B cell (primary cell): ENCODE measurements at regions not wholly inside any gene's neighbourhood (a gene's known extent, or its start where the extent isn't known, plus 50 kb on each side); places are given as distances from the start of the nearest gene placed in this dataset.

Source experiments
- ATAC-seq: fragments of 200-7000 bp; cut with Tn5 transposase; one replicate; pipeline ENCODE4 v1.10.0; 2021; ENCODE audit warnings: low read depth, mild to moderate bottlenecking, moderate number of reproducible peaks, moderate library complexity
- CTCF ChIA-PET: fragments of 350-600 bp; sonication (Branson Sonifier 250); formaldehyde crosslinking; loops from one replicate; lab custom pipeline; 2021; ENCODE audit warnings: antibody characterized with exemption, inconsistent platforms; lab: Charles Lee
- POLR2A ChIA-PET: fragments of 350-600 bp; sonication (Branson Sonifier 250); formaldehyde crosslinking; loops from one replicate; lab custom pipeline; 2021; ENCODE audit warnings: antibody characterized with exemption; lab: Charles Lee
- DNase-seq: peaks from one replicate; pipeline ENCODE4 v3.0.0; 2013
- H2AFZ ChIP-seq: 2 replicates; pipeline ENCODE4 v1.6.1; 2012; ENCODE audit warnings: mild to moderate bottlenecking, low read depth, low read length; ENCODE audit not compliant: insufficient read depth, poor library complexity, severe bottlenecking
- H3K27ac ChIP-seq, 2 donors: 1 replicate in 1 of 2; 2 replicates in 1 of 2; pipeline ENCODE4 v1.5.1; 2012 to 2013; ENCODE audit warnings: low read length in 2 of 2, mild to moderate bottlenecking in 2 of 2, moderate library complexity in 1 of 2
- H3K27me3 ChIP-seq, 4 experiments: fragments of 200-600 bp in 1 of 4; sonication (generic) in 1 of 4; replicated peaks in 1 of 4; 1 replicate in 2 of 4; 2 replicates in 2 of 4; pipeline versions ENCODE4 v1.6.1 to v1.7.0; 2013 to 2016; ENCODE audit warnings: low read length in 3 of 4, mild to moderate bottlenecking in 2 of 4, mixed read lengths in 1 of 4, moderate library complexity in 1 of 4; ENCODE audit not compliant: insufficient read depth in 4 of 4, control insufficient read depth in 3 of 4; ENCODE audit errors: control extremely low read depth in 1 of 4
- H3K36me3 ChIP-seq, 2 experiments: replicated peaks in 1 of 2; 1 replicate in 1 of 2; 2 replicates in 1 of 2; pipeline versions ENCODE4 v1.6.1 to v1.7.1; 2013; ENCODE audit warnings: low read length in 1 of 2; ENCODE audit not compliant: insufficient read depth in 2 of 2, control insufficient read depth in 1 of 2; ENCODE audit errors: control extremely low read depth in 1 of 2, extremely low read depth in 1 of 2
- H3K4me1 ChIP-seq, 2 donors: fragments of 200-600 bp in 1 of 2; sonication (generic) in 1 of 2; 1 replicate in 1 of 2; 2 replicates in 1 of 2; pipeline versions ENCODE4 v1.5.1 to v1.6.1; 2013 to 2017; ENCODE audit warnings: low read length in 2 of 2; ENCODE audit not compliant: control insufficient read depth in 2 of 2, insufficient read depth in 2 of 2
- H3K4me2 ChIP-seq: replicated peaks from 2 replicates; pipeline ENCODE3; 2012; ENCODE audit warnings: mild to moderate bottlenecking, low read depth, low read length; ENCODE audit not compliant: poor library complexity, severe bottlenecking
- H3K4me3 ChIP-seq, 5 experiments: fragments of 200-600 bp in 1 of 5; sonication (generic) in 1 of 5; 1 replicate in 3 of 5; 2 replicates in 2 of 5; pipeline versions ENCODE4 v1.5.1 to v1.7.0; 2011 to 2016; ENCODE audit warnings: low read length in 4 of 5, mild to moderate bottlenecking in 4 of 5, low read depth in 2 of 5, control low read depth in 1 of 5, moderate library complexity in 1 of 5; ENCODE audit not compliant: insufficient read depth in 1 of 5; ENCODE audit errors: control extremely low read depth in 1 of 5, extremely low read depth in 1 of 5
- H3K79me2 ChIP-seq: fragments of 200-600 bp; sonication (generic); one replicate; pipeline ENCODE4 v1.6.0; 2016; ENCODE audit warnings: low read length; ENCODE audit not compliant: control insufficient read depth, insufficient read depth
- H3K9ac ChIP-seq: fragments of 200-600 bp; sonication (generic); 2 replicates; pipeline ENCODE4 v1.6.1; 2017; ENCODE audit warnings: mild to moderate bottlenecking, low read length, moderate library complexity
- H3K9me3 ChIP-seq, 3 donors: one replicate each; pipeline versions ENCODE4 v1.6.1 to v1.7.1; 2013; ENCODE audit warnings: low read length in 2 of 3; ENCODE audit not compliant: control insufficient read depth in 2 of 3, insufficient read depth in 1 of 3; ENCODE audit errors: control extremely low read depth in 1 of 3
- H4K20me1 ChIP-seq: 2 replicates; pipeline ENCODE4 v1.6.0; 2012; ENCODE audit warnings: mild to moderate bottlenecking, low read length; ENCODE audit not compliant: insufficient read depth, control insufficient read depth, poor library complexity, severe bottlenecking
- H3K27ac Mint-ChIP-seq: one replicate; pipeline ENCODE4 v1.8.0; 2021; ENCODE audit warnings: mixed read lengths
- H3K27me3 Mint-ChIP-seq: one replicate; pipeline ENCODE4 v1.8.0; 2021; ENCODE audit warnings: mixed read lengths
- H3K4me1 Mint-ChIP-seq: one replicate; pipeline ENCODE4 v1.8.0; 2021; ENCODE audit warnings: mixed read lengths
- H3K4me3 Mint-ChIP-seq: one replicate; pipeline ENCODE4 v1.8.0; 2021; ENCODE audit warnings: mixed read lengths
- H3K9me3 Mint-ChIP-seq: one replicate; pipeline ENCODE4 v1.8.0; 2022; ENCODE audit warnings: mixed read lengths; ENCODE audit not compliant: insufficient read depth
- CTCF ChIP-seq: fragments of 200-600 bp; IDR thresholded peaks from one replicate; pipeline ENCODE4 v1.8.0; 2022; ENCODE audit warnings: antibody characterized with exemption, mild to moderate bottlenecking
- EZH2 ChIP-seq: IDR thresholded peaks from 2 replicates; pipeline ENCODE4 v1.6.1; 2012; ENCODE audit warnings: borderline replicate concordance, low read depth, mild to moderate bottlenecking, moderate library complexity, low read length; ENCODE audit not compliant: insufficient read depth, poor library complexity, severe bottlenecking
- whole genome bisulfite sequencing: methylation state at CpG from one replicate; pipeline ENCODE4 v1.1.5; 2013; ENCODE audit warnings: missing lambda C conversion rate; ENCODE audit not compliant: insufficient coverage; 5-methylcytosine and 5-hydroxymethylcytosine counted together
- intact Hi-C: fragments of 100-400 bp; cut with micrococcal nuclease; formaldehyde crosslinking; loops from one replicate; pipeline ENCODE4 v1.10.0; 2022

- Histone ChIP-seq H3K9ac (no peak overlapping the region), H3K36me3 (no peaks in the 10 kb centered on the region), H3K27ac (no peak overlapping the region), H3K9me3 (no peaks in the 10 kb centered on the region), H3K27me3 (no peaks in the 10 kb centered on the region), H3K79me2 (no peaks in the 10 kb centered on the region), H4K20me1 (no peaks in the 10 kb centered on the region), H3K4me2 (no peak overlapping the region), H3K4me1 (no peaks in the 10 kb centered on the region), H3K4me3 (no peak overlapping the region), H2AFZ (no peak overlapping the region)
- Mint-ChIP-seq H3K27ac (no peak overlapping the region), H3K4me3 (no peak overlapping the region), H3K9me3 (peaks cover 2% of the 10 kb centered on the region), H3K4me1 (no peaks in the 10 kb centered on the region), H3K27me3 (peaks cover 15% of the 10 kb centered on the region)
- no CpG with 5 or more reads among the region's 1 CpG for WGBS
- ATAC-seq (no peak), DNase-seq (no peak)
- ChIA-PET CTCF (no interaction called here), POLR2A (no interaction called here)
- TF ChIP-seq EZH2 (no peak), CTCF (no peak)
- intact Hi-C loops: no loop called here
Measured at GRCh38 chr12:102609996-102610395, 129.6 kb upstream of the IGF1 start.

GRCh38 chr12:102603021-102603420 lies 122.7 kb upstream of the IGF1 start:
- Histone ChIP-seq H2AFZ (no peak overlapping the region), H3K9ac (no peak overlapping the region), H3K27ac (no peak overlapping the region), H3K4me1 (no peaks in the 10 kb centered on the region), H4K20me1 (no peaks in the 10 kb centered on the region), H3K27me3 (no peaks in the 10 kb centered on the region), H3K9me3 (no peaks in the 10 kb centered on the region), H3K4me2 (no peak overlapping the region), H3K79me2 (no peaks in the 10 kb centered on the region), H3K4me3 (no peak overlapping the region), H3K36me3 (no peaks in the 10 kb centered on the region)
- ATAC-seq (no peak), DNase-seq (no peak)
- H3K4me1 Mint-ChIP-seq: no peaks in the 10 kb centered on the region
- TF ChIP-seq CTCF: no peak
- TF ChIP-seq EZH2: no peak
- POLR2A ChIA-PET: no interaction called here
- WGBS: 33% methylated on average over 2 of the region's 2 CpGs
- CTCF ChIA-PET: no interaction called here
- no peak overlapping the region for H3K4me3 Mint-ChIP-seq
- H3K27ac Mint-ChIP-seq: no peak overlapping the region
- peaks cover 21% of the 10 kb centered on the region for H3K27me3 Mint-ChIP-seq
- H3K9me3 Mint-ChIP-seq: peaks cover 1% of the 10 kb centered on the region
- intact Hi-C loops: no loop called here
